Activated naive CD4-positive, alpha-beta T cell treated with anti-CD3 and anti-CD28 coated beads for 36 hours (primary cell): ENCODE measurements at regions not wholly inside any gene's neighbourhood (a gene's known extent, or its start where the extent isn't known, plus 50 kb on each side); places are given as distances from the start of the nearest gene placed in this dataset.

Experiments used
- CTCF ChIA-PET: fragments of 350-600 bp; sonication (Branson Sonifier 250); formaldehyde crosslinking; loops from one replicate; lab custom pipeline; 2021; ENCODE audit warnings: antibody characterized with exemption; lab: Charles Lee
- DNase-seq: peaks from one replicate; pipeline ENCODE4 v3.0.0-alpha.2; 2020
- H3K27ac Mint-ChIP-seq: one replicate; pipeline ENCODE4 v1.8.0; 2021; ENCODE audit warnings: mild to moderate bottlenecking, mixed read lengths
- H3K27me3 Mint-ChIP-seq: one replicate; pipeline ENCODE4 v1.8.0; 2021; ENCODE audit warnings: low read depth, mixed read lengths
- H3K36me3 Mint-ChIP-seq: one replicate; pipeline ENCODE4 v1.8.0; 2021; ENCODE audit warnings: low read depth, mixed read lengths
- H3K4me1 Mint-ChIP-seq: one replicate; pipeline ENCODE4 v1.8.0; 2021; ENCODE audit warnings: low read depth, mixed read lengths
- H3K4me3 Mint-ChIP-seq: one replicate; pipeline ENCODE4 v1.8.0; 2021; ENCODE audit warnings: mild to moderate bottlenecking, moderate library complexity, mixed read lengths
- H3K9me3 Mint-ChIP-seq: one replicate; pipeline ENCODE4 v1.8.0; 2021; ENCODE audit warnings: mixed read lengths
- intact Hi-C: fragments of 100-400 bp; cut with micrococcal nuclease; formaldehyde crosslinking; loops from one replicate; pipeline ENCODE4 v1.15.1; 2023

DNA sequence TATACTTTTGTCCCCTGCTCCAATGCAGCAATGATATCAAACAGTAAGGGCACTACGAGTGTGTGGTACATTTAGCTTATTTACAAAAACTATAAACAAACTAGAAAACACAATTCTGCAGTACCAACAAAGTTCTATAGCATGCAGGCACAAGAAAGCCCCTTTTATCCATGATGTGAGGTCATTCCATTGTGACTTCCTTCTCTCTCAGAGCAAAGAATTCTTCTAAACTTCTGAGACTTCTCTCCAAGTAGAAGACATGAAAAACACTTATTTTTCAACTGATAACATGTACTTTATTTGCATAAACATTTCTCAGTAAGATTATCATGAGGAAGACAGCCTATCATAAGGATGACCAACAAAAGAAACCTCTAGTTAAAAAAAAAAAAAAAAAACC is 569.8 kb downstream of the TLE1 start:
- intact Hi-C loops = no loop called here
- peaks cover 7% of the 10 kb centered on the region for H3K27me3 Mint-ChIP-seq
- peaks cover 2% of the 10 kb centered on the region for H3K9me3 Mint-ChIP-seq
- H3K27ac Mint-ChIP-seq = no peak overlapping the region
- H3K36me3 Mint-ChIP-seq = no peaks in the 10 kb centered on the region
- no peak overlapping the region for H3K4me3 Mint-ChIP-seq
- no peaks in the 10 kb centered on the region for H3K4me1 Mint-ChIP-seq
- no peak for DNase-seq
- CTCF ChIA-PET = interaction anchor here (0.6 kb wide), 1 partner anchor 152 kb away, joined by 3 read pairs; no protein-coding TSS in a partner anchor

GRCh38 chr9:81118416-81118815 is 570.9 kb downstream of the TLE1 start:
- H3K9me3 Mint-ChIP-seq = peaks cover 2% of the 10 kb centered on the region
- H3K27ac Mint-ChIP-seq = no peak overlapping the region
- intact Hi-C loops = no loop called here
- peaks cover 5% of the 10 kb centered on the region for H3K4me1 Mint-ChIP-seq
- no peak overlapping the region for H3K4me3 Mint-ChIP-seq
- peaks cover 7% of the 10 kb centered on the region for H3K27me3 Mint-ChIP-seq
- CTCF ChIA-PET = no interaction called here
- no peak for DNase-seq
- no peaks in the 10 kb centered on the region for H3K36me3 Mint-ChIP-seq

- H3K27ac Mint-ChIP-seq = no peak overlapping the region
- H3K27me3 Mint-ChIP-seq = peaks cover 7% of the 10 kb centered on the region
- H3K9me3 Mint-ChIP-seq = peaks cover under 1% of the 10 kb centered on the region
- peaks cover 6% of the 10 kb centered on the region for H3K4me1 Mint-ChIP-seq
- intact Hi-C loops = no loop called here
- no peaks in the 10 kb centered on the region for H3K36me3 Mint-ChIP-seq
- CTCF ChIA-PET = interaction anchor here (0.6 kb wide), 1 partner anchor 23 kb away, joined by 4 read pairs; no protein-coding TSS in a partner anchor
- no peak for DNase-seq
- no peak overlapping the region for H3K4me3 Mint-ChIP-seq
Observed at GRCh38 chr9:81116340-81117137, 572.8 kb downstream of the TLE1 start.

GRCh38 chr9:81113453-81114124 is 575.8 kb downstream of the TLE1 start:
- peaks cover 6% of the 10 kb centered on the region for H3K4me1 Mint-ChIP-seq
- no peak overlapping the region for H3K4me3 Mint-ChIP-seq
- DNase-seq = no peak
- no peaks in the 10 kb centered on the region for H3K9me3 Mint-ChIP-seq
- intact Hi-C loops = no loop called here
- no peak overlapping the region for H3K27ac Mint-ChIP-seq
- CTCF ChIA-PET = no interaction called here
- peaks cover 4% of the 10 kb centered on the region for H3K27me3 Mint-ChIP-seq
- H3K36me3 Mint-ChIP-seq = no peaks in the 10 kb centered on the region

- no peak for DNase-seq
- Mint-ChIP-seq H3K4me1 (peaks cover 6% of the 10 kb centered on the region), H3K27me3 (peaks cover 6% of the 10 kb centered on the region), H3K4me3 (no peak overlapping the region), H3K9me3 (no peaks in the 10 kb centered on the region), H3K27ac (no peak overlapping the region), H3K36me3 (no peaks in the 10 kb centered on the region)
- intact Hi-C loops = no loop called here
- CTCF ChIA-PET = no interaction called here
Observed at GRCh38 chr9:81112627-81113452, 576.5 kb downstream of the TLE1 start.

GRCh38 chr9:81108821-81109220 is 580.5 kb downstream of the TLE1 start:
- H3K9me3 Mint-ChIP-seq = no peaks in the 10 kb centered on the region
- no peaks in the 10 kb centered on the region for H3K36me3 Mint-ChIP-seq
- CTCF ChIA-PET = no interaction called here
- peaks cover 5% of the 10 kb centered on the region for H3K4me1 Mint-ChIP-seq
- H3K27ac Mint-ChIP-seq = no peak overlapping the region
- no peak for DNase-seq
- no peak overlapping the region for H3K4me3 Mint-ChIP-seq
- intact Hi-C loops = no loop called here
- peaks cover 2% of the 10 kb centered on the region for H3K27me3 Mint-ChIP-seq

GRCh38 chr9:81108391-81108790 is 581.0 kb downstream of the TLE1 start:
- no peak overlapping the region for H3K4me3 Mint-ChIP-seq
- H3K27ac Mint-ChIP-seq = no peak overlapping the region
- intact Hi-C loops = no loop called here
- H3K27me3 Mint-ChIP-seq = peaks cover 2% of the 10 kb centered on the region
- no peaks in the 10 kb centered on the region for H3K36me3 Mint-ChIP-seq
- CTCF ChIA-PET = no interaction called here
- no peak for DNase-seq
- H3K9me3 Mint-ChIP-seq = no peaks in the 10 kb centered on the region
- peaks cover under 1% of the 10 kb centered on the region for H3K4me1 Mint-ChIP-seq

DNA sequence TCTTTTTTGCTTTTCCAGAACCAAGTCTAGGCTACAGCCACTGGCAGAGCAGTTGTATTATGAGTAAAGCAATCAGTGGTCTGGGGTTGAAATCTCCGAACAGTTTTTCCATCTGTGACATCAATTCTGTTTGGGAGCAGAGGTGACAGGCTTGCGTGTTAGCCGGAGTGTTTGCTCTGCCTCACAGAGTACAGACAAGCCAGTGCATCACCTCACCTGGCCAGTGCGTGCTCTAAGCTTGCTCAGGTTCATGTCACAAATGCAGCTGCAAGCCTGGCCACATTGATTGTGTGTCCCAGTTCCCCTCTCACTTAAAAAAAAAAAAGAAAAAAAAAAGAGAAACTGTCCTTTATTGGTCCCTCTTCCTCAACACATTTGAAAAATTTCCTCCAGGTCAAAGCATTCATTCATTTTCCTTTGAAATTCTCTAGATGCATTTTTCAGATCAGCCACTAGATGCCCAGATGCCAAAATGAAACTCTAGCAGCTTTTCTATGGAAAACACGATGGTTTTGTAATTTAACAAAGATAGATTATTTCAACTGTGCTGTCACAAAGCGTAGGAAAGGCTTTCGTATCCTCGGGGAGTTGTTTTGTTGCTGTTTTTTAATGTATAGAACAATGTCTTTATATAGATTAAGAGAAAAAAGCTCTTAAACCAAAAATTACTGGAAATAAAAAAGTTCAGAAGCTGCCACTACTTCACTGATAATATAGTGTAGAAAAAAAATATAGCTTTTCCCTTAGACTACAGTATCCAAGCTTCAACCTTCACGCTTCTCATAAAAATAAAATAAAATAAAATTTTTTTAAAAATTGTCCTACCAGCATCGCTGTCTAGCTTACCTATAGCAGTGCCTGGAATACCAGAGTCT is 585.5 kb downstream of the TLE1 start:
- CTCF ChIA-PET = interaction anchor here (0.7 kb wide), 1 partner anchor 43 kb away, joined by 3 read pairs; no protein-coding TSS in a partner anchor
- intact Hi-C loops = no loop called here
- DNase-seq = no peak
- no peak overlapping the region for H3K4me3 Mint-ChIP-seq
- no peaks in the 10 kb centered on the region for H3K4me1 Mint-ChIP-seq
- no peaks in the 10 kb centered on the region for H3K36me3 Mint-ChIP-seq
- H3K27ac Mint-ChIP-seq = no peak overlapping the region
- peaks cover 2% of the 10 kb centered on the region for H3K27me3 Mint-ChIP-seq
- peaks cover 3% of the 10 kb centered on the region for H3K9me3 Mint-ChIP-seq

GRCh38 chr9:81097131-81097847 is 592.1 kb downstream of the TLE1 start:
- Mint-ChIP-seq H3K27ac (no peak overlapping the region), H3K4me3 (no peak overlapping the region)
- CTCF ChIA-PET = no interaction called here

DNA sequence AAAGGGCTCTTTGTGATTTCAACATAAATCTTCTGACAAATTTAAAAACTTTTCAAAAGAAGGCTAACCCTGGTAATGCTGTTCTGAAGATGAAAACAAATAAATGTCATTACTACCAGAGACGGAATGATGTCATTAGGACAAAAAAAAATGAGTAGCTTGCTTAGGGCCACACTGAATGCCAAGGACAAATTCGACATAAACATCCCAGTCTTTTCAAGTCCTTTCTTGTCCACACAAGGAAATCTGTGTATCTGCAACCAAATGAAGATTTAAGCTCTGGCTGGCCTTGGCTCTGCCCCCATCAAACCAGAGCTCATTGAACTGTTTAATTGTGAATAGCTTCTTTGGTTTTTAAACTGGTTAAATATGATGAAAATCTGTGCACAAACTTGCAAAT is 592.7 kb downstream of the TLE1 start:
- Mint-ChIP-seq H3K36me3 (no peaks in the 10 kb centered on the region), H3K4me3 (no peak overlapping the region), H3K9me3 (peaks cover 6% of the 10 kb centered on the region), H3K4me1 (no peaks in the 10 kb centered on the region), H3K27ac (no peak overlapping the region), H3K27me3 (no peaks in the 10 kb centered on the region)
- DNase-seq = no peak
- CTCF ChIA-PET = no interaction called here
- intact Hi-C loops = no loop called here

More at GRCh38 chr9:81097131-81097847, 592.1 kb downstream of the TLE1 start:
- Mint-ChIP-seq H3K9me3 (peaks cover 6% of the 10 kb centered on the region), H3K27me3 (no peaks in the 10 kb centered on the region), H3K36me3 (no peaks in the 10 kb centered on the region), H3K4me1 (no peaks in the 10 kb centered on the region)
- intact Hi-C loops = no loop called here
- DNase-seq = no peak

GRCh38 chr9:81092057-81092456 is 597.3 kb downstream of the TLE1 start:
- no peak overlapping the region for H3K27ac Mint-ChIP-seq
- H3K9me3 Mint-ChIP-seq = peaks cover 2% of the 10 kb centered on the region
- H3K27me3 Mint-ChIP-seq = no peaks in the 10 kb centered on the region
- intact Hi-C loops = no loop called here
- H3K4me3 Mint-ChIP-seq = no peak overlapping the region
- CTCF ChIA-PET = no interaction called here
- no peaks in the 10 kb centered on the region for H3K36me3 Mint-ChIP-seq
- no peaks in the 10 kb centered on the region for H3K4me1 Mint-ChIP-seq
- no peak for DNase-seq
